Prostate gland (tissue), 2 donors: ENCODE measurements at regions not wholly inside any gene's neighbourhood (a gene's known extent, or its start where the extent isn't known, plus 50 kb on each side); places are given as distances from the start of the nearest gene placed in this dataset.

ENCODE experiments used
- CTCF ChIP-seq, 4 experiments: fragments of 200-600 bp in 2 of 4; fragments of 450-650 bp in 2 of 4; sonication (generic) in 2 of 4; IDR thresholded peaks; 1 replicate in 3 of 4; 2 replicates in 1 of 4; pipeline ENCODE4 v1.5.1; 2016 to 2019; ENCODE audit warnings: antibody characterized with exemption in 4 of 4, mild to moderate bottlenecking in 2 of 4, moderate library complexity in 2 of 4
- POLR2A ChIP-seq: fragments of 450-650 bp; IDR thresholded peaks from one replicate; pipeline ENCODE4 v1.6.1; 2016; ENCODE audit warnings: antibody characterized with exemption, mild to moderate bottlenecking
- POLR2AphosphoS5 ChIP-seq: sonication (generic); formaldehyde crosslinking; IDR thresholded peaks from one replicate; pipeline ENCODE4 v1.6.1; 2017; ENCODE audit warnings: antibody characterized with exemption

- no peak for TF ChIP-seq CTCF (IDR thresholded peaks at IDR 0.05)
- no peak for TF ChIP-seq POLR2A
- no peak for TF ChIP-seq POLR2AphosphoS5
Measured at GRCh38 chr12:131266591-131267467, 313.1 kb downstream of the ADGRD1 start.
